HepG2 (cell line): ENCODE measurements at regions not wholly inside any gene's neighbourhood (a gene's known extent, or its start where the extent isn't known, plus 50 kb on each side); places are given as distances from the start of the nearest gene placed in this dataset.

Source experiments
- ATAC-seq: fragments of 200-7000 bp; cut with Tn5 transposase; 3 replicates; pipeline ENCODE4 v1.9.1; 2020; ENCODE audit warnings: mild to moderate bottlenecking, moderate library complexity
- BruUV-seq: library from RNA; stranded (reverse); fragments of 400-500 nt; replicated peaks from 2 replicates; lab custom pipeline; 2021; lab: Mats Ljungman, UMichigan
- CTCF ChIA-PET: fragments of 300-600 bp; formaldehyde crosslinking; extraction: SDS; loops from one replicate; lab custom pipeline; 2021; ENCODE audit warnings: low total read pairs, inconsistent platforms, low intra/inter-chr PET ratio; lab: Yijun Ruan, JAX
- POLR2A ChIA-PET: fragments of 350-600 bp; sonication (Branson Sonifier 250); formaldehyde crosslinking; loops from one replicate; lab custom pipeline; 2020; ENCODE audit warnings: antibody characterized with exemption, inconsistent platforms; lab: Yijun Ruan, JAX
- DNase-seq: peaks from one replicate; pipeline ENCODE4 v3.0.0-alpha.2; 2015; ENCODE audit warnings: low spot score
- FAIRE-seq: peaks from 3 replicates; lab custom pipeline; 2011; peaks lifted over from hg19 to GRCh38; lab: Jason Lieb, UNC
- H2AFZ ChIP-seq: one replicate; pipeline ENCODE4 v1.6.1; 2011; ENCODE audit warnings: low read length, inconsistent platforms
- H3K27ac ChIP-seq: fragments of 300-600 bp; 3 replicates; pipeline ENCODE4 v1.8.0; 2011; ENCODE audit warnings: mixed run types, mild to moderate bottlenecking, mixed read lengths, low read length, inconsistent platforms; ENCODE audit not compliant: insufficient read depth; ENCODE audit errors: extremely low read length
- H3K27me3 ChIP-seq, 2 experiments: fragments of 200-600 bp in 1 of 2; 2 replicates in 1 of 2; 3 replicates in 1 of 2; pipeline versions ENCODE4 v1.6.0 to v1.8.0; 2011; ENCODE audit warnings: low read length in 2 of 2, mild to moderate bottlenecking in 2 of 2, moderate library complexity in 2 of 2, inconsistent platforms in 1 of 2; ENCODE audit not compliant: insufficient read depth in 2 of 2, control insufficient read depth in 1 of 2
- H3K36me3 ChIP-seq, 2 experiments: fragments of 200-600 bp in 1 of 2; replicated peaks in 1 of 2; 2 replicates in 1 of 2; 3 replicates in 1 of 2; pipeline versions ENCODE4 v1.5.1 to v1.8.0; 2011; ENCODE audit warnings: low read length in 2 of 2, inconsistent platforms in 1 of 2; ENCODE audit not compliant: insufficient read depth in 2 of 2, control insufficient read depth in 1 of 2
- H3K4me1 ChIP-seq: 2 replicates; pipeline ENCODE4 v1.5.1; 2012; ENCODE audit warnings: low read length, inconsistent platforms; ENCODE audit not compliant: insufficient read depth
- H3K4me2 ChIP-seq: 2 replicates; pipeline ENCODE4 v1.6.0; 2011; ENCODE audit warnings: low read depth, low read length, inconsistent platforms
- H3K4me3 ChIP-seq, 3 experiments: fragments of 200-600 bp in 1 of 3; sonication (generic), shearing (Covaris generic) in 1 of 3; replicated peaks in 1 of 3; 2 replicates each; pipeline ENCODE4 v1.5.1; 2011 to 2016; ENCODE audit warnings: low read length in 3 of 3, inconsistent platforms in 2 of 3, low read depth in 2 of 3, mild to moderate bottlenecking in 2 of 3, control low read depth in 1 of 3, mixed read lengths in 1 of 3; ENCODE audit not compliant: insufficient read depth in 1 of 3
- H3K79me2 ChIP-seq: one replicate; pipeline ENCODE4 v1.6.1; 2011; ENCODE audit warnings: low read length, inconsistent platforms; ENCODE audit not compliant: insufficient read depth
- H3K9ac ChIP-seq: 2 replicates; pipeline ENCODE4 v1.6.0; 2011; ENCODE audit warnings: mild to moderate bottlenecking, low read depth, low read length, inconsistent platforms; ENCODE audit not compliant: insufficient read depth
- H3K9me3 ChIP-seq: 2 replicates; pipeline ENCODE4 v1.5.1; 2012; ENCODE audit warnings: mild to moderate bottlenecking, low read length
- H4K20me1 ChIP-seq: 2 replicates; pipeline ENCODE4 v1.6.0; 2011; ENCODE audit warnings: inconsistent platforms, mild to moderate bottlenecking, low read length, moderate library complexity; ENCODE audit not compliant: insufficient read depth
- KLF6 ChIP-seq: IDR thresholded peaks from 2 replicates; pipeline ENCODE4 v1.8.0; 2016; ENCODE audit warnings: missing biosample characterization, missing genetic modification reagents
- MAFK ChIP-seq, 2 experiments: IDR thresholded peaks in 1 of 2; conservative IDR thresholded peaks in 1 of 2; 2 replicates each; pipeline ENCODE4 v1.6.1; 2011; ENCODE audit warnings: improper control_type of control experiment in 2 of 2, low read length in 2 of 2
- NONO ChIP-seq, 2 experiments: fragments of 450-650 bp in 1 of 2; sonication (generic) in 1 of 2; formaldehyde crosslinking in 1 of 2; IDR thresholded peaks in 1 of 2; conservative IDR thresholded peaks in 1 of 2; 2 replicates each; pipeline versions ENCODE4 v1.6.1 to v1.8.0; 2017 to 2022; ENCODE audit warnings: mild to moderate bottlenecking in 1 of 2, missing genetic modification reagents in 1 of 2, moderate library complexity in 1 of 2
- ZBTB7A ChIP-seq: sonication (generic); formaldehyde crosslinking; IDR thresholded peaks from 2 replicates; pipeline ENCODE4 v1.8.0; 2022; ENCODE audit warnings: mild to moderate bottlenecking, missing genetic modification reagents
- ZNF564 ChIP-seq: sonication (generic); formaldehyde crosslinking; IDR thresholded peaks from 2 replicates; pipeline ENCODE4 v1.8.1; 2023; ENCODE audit warnings: mild to moderate bottlenecking, missing genetic modification reagents
- WGBS: methylation state at CpG from one replicate; pipeline ENCODE4 v1.1.6; 2017; ENCODE audit warnings: low lambda C conversion rate; 5-methylcytosine and 5-hydroxymethylcytosine counted together
- in situ Hi-C: cut with HindIII; loops from 2 replicates; pipeline ENCODE4 v1.10.0; 2017; ENCODE audit warnings: low pct_unique_long_range_greater_than_20kb; ENCODE audit not compliant: extremely low pct_ligation_motif_present
- intact Hi-C: fragments of 100-400 bp; cut with micrococcal nuclease; formaldehyde crosslinking; loops from one replicate; pipeline ENCODE4 v1.10.0; 2022; ENCODE audit not compliant: unreplicated experiment

- 0% methylated on average over 4 of the region's 4 CpGs for WGBS
- CTCF ChIA-PET: no interaction called here
- POLR2A ChIA-PET: no interaction called here
- no peaks in the 10 kb centered on the region for H3K4me1 ChIP-seq
- DNase-seq: no peak
- no peak overlapping the region for H3K9ac ChIP-seq
- H3K4me2 ChIP-seq: no peak overlapping the region
- H3K4me3 ChIP-seq: no peak overlapping the region
- intact Hi-C loops (no loop called here), in situ Hi-C loops (no loop called here)
- H4K20me1 ChIP-seq: no peaks in the 10 kb centered on the region
- no peak overlapping the region for H3K27ac ChIP-seq
- ATAC-seq: no peak
- FAIRE-seq: no peak
- no peaks in the 10 kb centered on the region for H3K9me3 ChIP-seq
- H3K27me3 ChIP-seq: no peaks in the 10 kb centered on the region
- no peak overlapping the region for H2AFZ ChIP-seq
- TF ChIP-seq MAFK (conservative IDR thresholded peaks at IDR 0.05 in 1 of 2, IDR thresholded peaks at IDR 0.05 in 1 of 2; ENCODE audit: low read length in 2 of 2) (peak; percentile 46 to 50; a peak in 3 of 4 replicates), NONO (IDR thresholded peaks at IDR 0.05) (no peak), NONO (CRISPR knock-in tag; conservative IDR thresholded peaks at IDR 0.05) (no peak)
- no TSS peak for BruUV-seq
- no peaks in the 10 kb centered on the region for H3K36me3 ChIP-seq
- no peaks in the 10 kb centered on the region for H3K79me2 ChIP-seq
These were observed 133.2 kb downstream of the CBLN1 start for GRCh38 chr16:49148410-49148809.

- CTCF ChIA-PET: no interaction called here
These were observed 141.0 kb downstream of the CBLN1 start for GRCh38 chr16:49140618-49141017.

More at GRCh38 chr16:49140618-49141017, 141.0 kb downstream of the CBLN1 start:
- Histone ChIP-seq H3K36me3 (no peaks in the 10 kb centered on the region), H3K4me2 (no peak overlapping the region), H3K9ac (no peak overlapping the region), H4K20me1 (no peaks in the 10 kb centered on the region), H3K4me1 (no peaks in the 10 kb centered on the region), H3K4me3 (no peak overlapping the region), H3K9me3 (peaks cover 20% of the 10 kb centered on the region), H3K27ac (no peak overlapping the region), H3K27me3 (no peaks in the 10 kb centered on the region), H2AFZ (no peak overlapping the region), H3K79me2 (no peaks in the 10 kb centered on the region)
- in situ Hi-C loops: no loop called here
- intact Hi-C loops: no loop called here
- BruUV-seq: no TSS peak
- POLR2A ChIA-PET: no interaction called here
- no peak for TF ChIP-seq KLF6 (CRISPR knock-in tag)
- peak; percentile 86; the same call in 1 of the 2 replicates for TF ChIP-seq ZNF564
- no peak for TF ChIP-seq ZBTB7A (CRISPR knock-in tag)
- 6% methylated on average over 5 of the region's 5 CpGs for WGBS
- DNase-seq (no peak), ATAC-seq (no peak), FAIRE-seq (no peak)
